ENCODE measurements at regions not wholly inside any gene's neighbourhood (a gene's known extent, or its start where the extent isn't known, plus 50 kb on each side); places are given as distances from the start of the nearest gene placed in this dataset.

DNA sequence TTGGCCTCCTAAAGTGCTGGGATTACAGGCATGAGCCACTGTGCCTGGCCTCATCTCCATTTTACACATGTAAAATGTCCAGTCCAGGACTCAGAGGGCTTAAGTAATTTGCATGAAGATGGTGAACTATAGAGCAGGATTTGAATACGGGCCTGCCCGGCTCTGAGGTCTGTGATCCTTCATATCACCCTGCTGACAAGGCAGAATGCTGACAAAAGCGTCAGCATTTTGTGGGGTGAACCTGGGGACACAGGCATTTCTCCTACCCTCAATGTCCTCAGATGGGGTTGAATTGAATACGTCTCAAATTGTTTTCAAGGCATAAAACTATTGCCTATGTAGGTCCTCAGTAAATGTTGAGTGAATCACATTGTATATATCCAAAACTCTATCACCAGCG lies 57.2 kb upstream of the GATA6 start:
- DNase-seq, result no peak

GRCh38 chr18:22113144-22113844 lies 56.1 kb upstream of the GATA6 start:
- DNase-seq, result no peak

GRCh38 chr18:22114526-22115321 lies 54.7 kb upstream of the GATA6 start:
- DNase-seq, result no peak

DNA sequence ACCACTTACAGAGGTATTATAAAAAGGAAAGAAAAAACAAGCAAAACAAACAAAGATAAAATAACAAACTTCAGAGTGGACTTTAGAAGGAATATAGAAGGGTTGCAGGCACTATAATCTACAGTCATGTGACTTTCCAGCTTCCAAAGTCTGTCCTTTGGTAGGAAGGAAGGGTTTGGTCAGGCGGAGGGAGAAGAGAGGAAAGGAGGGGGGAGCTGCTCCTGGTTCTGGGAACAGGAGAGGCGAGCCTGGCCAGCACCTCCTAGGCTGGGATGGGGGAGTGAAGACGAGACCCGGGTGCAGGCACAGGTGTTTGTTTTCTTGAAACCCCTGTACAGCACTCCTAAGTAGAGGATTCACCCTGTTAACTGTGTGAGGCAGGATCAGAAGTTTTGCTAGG lies 53.8 kb upstream of the GATA6 start:
- no peak for DNase-seq
